ENCODE measurements at regions not wholly inside any gene's neighbourhood (a gene's known extent, or its start where the extent isn't known, plus 50 kb on each side); places are given as distances from the start of the nearest gene placed in this dataset.

DNA sequence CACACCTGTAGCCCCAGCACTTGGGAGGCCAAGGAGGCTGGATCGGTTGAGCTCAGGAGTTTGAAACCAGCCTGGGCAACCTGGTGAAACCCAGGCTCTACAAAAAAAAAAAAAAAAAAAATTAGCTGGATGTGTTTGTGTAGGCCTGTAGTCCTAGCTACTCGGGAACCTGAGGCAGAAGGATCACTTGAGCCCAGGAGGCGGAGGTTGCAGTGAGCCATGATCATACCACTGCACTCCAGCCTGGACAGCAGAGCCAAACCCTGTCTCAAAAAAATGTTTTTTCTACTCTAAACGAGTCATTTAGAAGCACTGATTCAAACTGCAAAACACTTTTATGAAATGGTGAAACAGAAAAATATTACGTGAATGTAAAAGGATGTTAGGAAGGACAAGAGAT, 69.1 kb upstream of the SLC39A10 start:
- Histone ChIP-seq H2BK20ac (ENCODE audit: low read length) (no peak overlapping the region), H3K14ac (ENCODE audit: insufficient read length) (no peak overlapping the region), H3K56ac (replicated peaks; ENCODE audit: insufficient read length, low read depth, low read length) (no peak overlapping the region), H3K79me1 (ENCODE audit: low read depth, low read length) (no peaks in the 10 kb centered on the region; the same call in 1 of the 2 replicates), H3K9ac (replicated peaks in 1 of 4; ENCODE audit: extremely low read depth in 1 of 4, low read depth in 3 of 4, low read length in 3 of 4) (no peak overlapping the region), H4K8ac (ENCODE audit: extremely low read depth, insufficient read depth, low read length) (no peak overlapping the region), H3K9me3 (ENCODE audit: insufficient read depth in 2 of 2, low read depth in 1 of 2, low read length in 1 of 2) (no peaks in the 10 kb centered on the region), H3K23me2 (ENCODE audit: low read depth, low read length) (no peaks in the 10 kb centered on the region), H3K4ac (replicated peaks; ENCODE audit: insufficient read length, low read depth, low read length) (no peak overlapping the region), H4K5ac (ENCODE audit: insufficient read length, low read depth, low read length) (no peak overlapping the region), H2BK5ac (ENCODE audit: low read depth, low read length) (no peak overlapping the region), H2AK5ac (ENCODE audit: low read depth, low read length) (no peak overlapping the region), H3K23ac (ENCODE audit: insufficient read length) (no peak overlapping the region), H4K91ac (replicated peaks; ENCODE audit: insufficient read length, low read length) (no peak overlapping the region), H3K4me3 (ENCODE audit: extremely low read depth in 1 of 4, insufficient read depth in 2 of 4, low read depth in 3 of 4, low read length in 4 of 4) (no peak overlapping the region), H3K4me1 (replicated peaks in 1 of 4; ENCODE audit: control insufficient read depth in 3 of 4, insufficient read depth in 4 of 4, low read length in 3 of 4) (peaks cover 2 to 6% (median 4%) of the 10 kb centered on the region in 4 experiments; a peak in 4 of 7 replicates), H2AFZ (ENCODE audit: low read length) (no peak overlapping the region), H3K79me2 (ENCODE audit: control insufficient read depth in 1 of 2, insufficient read depth in 2 of 2, low read length in 2 of 2) (peaks cover 0 to 53% of the 10 kb centered on the region in 2 experiments; a peak in 2 of 4 replicates), H3K18ac (ENCODE audit: extremely low read depth, low read length) (no peak overlapping the region; the same call in 1 of the 2 replicates), H3K4me2 (ENCODE audit: insufficient read depth in 1 of 2, low read depth in 2 of 2, low read length in 2 of 2) (peak overlapping the region; percentile 20 to 93; a peak in 2 of 4 replicates), H2BK120ac (replicated peaks; ENCODE audit: low read depth, low read length) (no peak overlapping the region), H3K36me3 (ENCODE audit: control insufficient read depth in 2 of 4, insufficient read depth in 4 of 4, low read length in 3 of 4) (no peaks in the 10 kb centered on the region), H2BK15ac (ENCODE audit: low read length) (no peak overlapping the region), H3K27ac (ENCODE audit: low read depth, low read length) (no peak overlapping the region), H3K27me3 (replicated peaks in 1 of 4; ENCODE audit: control insufficient read depth in 3 of 4, extremely low read depth in 1 of 4, insufficient read depth in 3 of 4, low read length in 3 of 4) (no peaks in the 10 kb centered on the region), H4K20me1 (replicated peaks in 1 of 2; ENCODE audit: control insufficient read depth in 1 of 2, insufficient read depth in 2 of 2, low read length in 2 of 2) (no peaks in the 10 kb centered on the region), H2BK12ac (ENCODE audit: low read depth, low read length) (no peak overlapping the region)
- POLR2A ChIA-PET (ENCODE audit: partially characterized antibody): interaction anchor here (2.3 kb wide), 1 partner anchor 30 kb away, joined by 6 read pairs; no protein-coding TSS in a partner anchor
- DNase-seq (ENCODE audit: low read depth in 1 of 2, low spot score in 2 of 2) (no peak), FAIRE-seq (no peak)
- CTCF ChIA-PET (ENCODE audit: partially characterized antibody): interaction anchor here (1.1 to 1.9 kb wide), 3 partner anchors 8 to 89 kb away, joined by 3 to 9 read pairs (median 6); no protein-coding TSS in a partner anchor
- TF ChIP-seq SRF (IDR thresholded peaks at IDR 0.05; ENCODE audit: low read depth, low read length): no peak
- 76% methylated on average over 5 of the region's 5 CpGs; no CpG with 5 or more reads in 1 of the 2 experiments for WGBS, 2 experiments (ENCODE audit: extremely low coverage in 1 of 2, insufficient coverage in 1 of 2, insufficient read length in 1 of 2, insufficient replicate concordance in 2 of 2, low coverage in 1 of 2, low lambda C conversion rate in 2 of 2, missing lambda C conversion rate in 1 of 2)
